HG02798 (cell line): ENCODE measurements at regions not wholly inside any gene's neighbourhood (a gene's known extent, or its start where the extent isn't known, plus 50 kb on each side); places are given as distances from the start of the nearest gene placed in this dataset.
"Not testable (repeated sequence)": the region's sequence is repeated elsewhere in the genome, so short reads cannot be mapped to it uniquely, and the experiment has no call there.

Source experiments
- ATAC-seq: cut with Tn5 transposase; IDR thresholded peaks from one replicate; pipeline ENCODE4 v1.9.1; 2021; ENCODE audit warnings: mild to moderate bottlenecking; ENCODE audit not compliant: unreplicated experiment, poor library complexity

DNA sequence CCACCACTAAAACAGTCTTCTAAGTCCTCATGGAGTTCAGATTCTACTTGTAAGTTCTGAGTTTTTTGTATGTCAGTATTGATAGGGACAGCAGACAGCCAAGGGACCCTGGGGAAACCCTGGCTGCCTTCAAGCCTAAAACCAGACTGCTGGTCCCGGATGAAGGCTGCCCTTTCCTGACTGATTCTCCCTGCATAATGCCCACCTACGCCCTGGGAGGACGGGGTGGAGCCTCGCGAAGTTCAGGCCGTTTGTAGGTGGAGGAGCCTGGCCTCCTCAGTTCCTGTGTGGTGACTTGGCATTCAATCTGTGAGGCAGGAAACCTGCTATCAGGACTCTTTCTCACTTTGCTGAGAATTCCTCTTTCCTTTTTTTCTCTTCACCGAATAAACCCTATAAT lies 120.3 kb upstream of the LGSN start:
- no peak for ATAC-seq

DNA sequence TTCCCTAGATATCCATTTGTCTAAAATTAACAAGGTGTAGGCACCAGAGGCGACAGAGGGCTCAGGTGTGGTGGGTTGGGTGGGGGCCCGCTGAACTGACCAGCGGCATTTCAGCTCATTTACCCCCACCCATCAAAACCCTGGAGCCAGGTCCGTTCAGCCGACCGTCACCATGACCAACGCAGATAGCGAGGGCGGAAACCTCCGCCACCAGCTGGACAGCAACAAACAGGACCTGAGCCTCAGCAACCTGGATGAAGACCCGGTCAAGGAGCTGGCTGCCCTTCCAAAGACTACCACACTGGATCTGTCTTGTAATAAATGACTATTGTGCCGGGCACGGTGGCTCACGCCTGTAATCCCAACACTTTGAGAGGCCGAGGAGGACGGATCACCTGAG lies 120.8 kb upstream of the LGSN start:
- no peak for ATAC-seq

DNA sequence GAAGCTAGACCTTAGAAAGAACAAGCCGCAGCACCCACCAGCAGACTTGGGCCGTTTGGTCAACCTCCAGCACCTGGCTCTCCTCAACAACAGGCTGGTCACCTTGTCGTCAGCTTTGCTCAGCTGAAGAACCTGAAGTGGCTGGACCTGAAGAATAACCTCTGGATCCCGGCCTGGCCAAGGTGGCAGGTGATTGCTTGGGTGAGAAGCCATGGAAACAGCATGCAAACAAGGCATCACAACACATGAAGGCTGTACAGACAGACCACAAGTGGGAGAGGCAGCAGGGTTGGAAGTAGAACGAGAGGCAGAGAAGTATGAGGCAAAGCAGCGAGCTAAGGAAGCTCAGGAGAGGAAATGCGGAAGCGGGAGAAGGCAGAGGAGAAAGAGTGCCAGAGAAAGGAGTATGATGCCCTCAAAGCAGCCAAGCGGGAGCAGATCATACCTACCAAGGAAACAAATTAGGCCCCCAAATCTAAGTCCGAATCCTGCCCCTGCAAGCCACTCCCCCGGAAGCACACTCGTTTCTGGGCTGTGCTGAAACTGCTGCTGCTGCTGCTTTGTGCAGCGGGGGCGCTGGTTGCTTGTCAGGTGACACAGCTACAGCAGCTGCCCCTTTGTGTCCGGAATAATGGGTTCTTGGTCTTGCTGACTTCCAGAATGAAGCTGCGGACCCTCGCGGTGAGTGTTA lies 121.6 kb upstream of the LGSN start:
- no peak for ATAC-seq

DNA sequence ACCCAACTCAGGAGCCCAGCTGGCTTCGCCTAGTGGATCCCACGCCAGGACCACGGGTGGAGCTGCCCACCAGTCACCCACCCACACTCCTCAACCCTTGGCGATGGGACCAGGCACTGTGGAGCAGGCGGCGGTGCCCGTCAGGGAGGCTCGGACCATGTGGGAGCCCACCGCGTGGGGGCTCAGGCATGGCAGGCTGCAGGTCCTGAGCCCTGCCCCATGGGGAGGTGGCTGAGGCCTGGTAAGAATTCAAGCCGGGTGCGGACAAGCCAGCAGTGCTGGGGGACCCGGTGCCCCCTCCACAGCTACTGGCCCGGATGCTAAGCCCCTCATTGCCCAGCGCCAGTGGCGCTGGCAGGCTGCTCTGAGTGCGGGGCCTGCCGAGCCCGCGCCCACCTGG lies 123.1 kb upstream of the LGSN start:
- ATAC-seq: no peak

DNA sequence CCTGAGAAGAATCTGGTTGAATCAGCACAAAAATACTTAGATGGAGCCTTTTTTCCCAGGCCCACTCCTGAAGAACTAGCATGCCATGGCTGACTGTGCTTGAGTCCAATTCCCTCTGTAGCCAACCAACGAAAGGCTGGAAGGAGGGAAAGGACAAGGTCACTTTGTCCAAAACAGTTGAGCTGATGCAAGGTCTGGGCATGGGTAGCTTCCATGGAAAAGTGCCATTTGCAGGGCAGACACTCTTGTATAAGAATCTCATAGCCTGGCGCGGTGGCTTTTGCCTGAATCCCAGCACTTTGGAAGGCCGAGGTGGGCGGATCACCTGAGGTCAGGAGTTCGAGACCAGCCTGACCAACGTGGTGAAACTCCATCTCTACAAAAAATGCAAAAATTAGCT lies 125.0 kb upstream of the LGSN start:
- ATAC-seq: no peak

DNA sequence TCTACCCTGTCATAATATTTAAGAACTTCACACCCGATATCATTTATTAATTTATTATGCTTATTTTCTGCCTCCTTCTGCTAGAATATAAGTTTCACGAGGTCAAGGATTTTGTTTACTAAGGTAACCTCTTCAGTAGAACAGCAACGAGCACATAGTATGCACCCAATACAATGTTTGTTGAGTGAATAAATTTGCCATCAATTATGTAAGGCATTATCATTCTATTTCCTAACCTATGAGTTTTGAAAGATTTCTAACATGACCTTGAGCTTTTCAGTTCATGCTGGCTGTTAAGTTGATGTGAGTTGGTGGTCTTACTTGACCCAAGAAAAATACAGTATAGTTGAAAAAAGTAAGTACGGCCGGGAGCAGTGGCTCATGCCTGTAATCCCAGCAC lies 125.9 kb upstream of the LOC128125822 start:
- no peak for ATAC-seq

DNA sequence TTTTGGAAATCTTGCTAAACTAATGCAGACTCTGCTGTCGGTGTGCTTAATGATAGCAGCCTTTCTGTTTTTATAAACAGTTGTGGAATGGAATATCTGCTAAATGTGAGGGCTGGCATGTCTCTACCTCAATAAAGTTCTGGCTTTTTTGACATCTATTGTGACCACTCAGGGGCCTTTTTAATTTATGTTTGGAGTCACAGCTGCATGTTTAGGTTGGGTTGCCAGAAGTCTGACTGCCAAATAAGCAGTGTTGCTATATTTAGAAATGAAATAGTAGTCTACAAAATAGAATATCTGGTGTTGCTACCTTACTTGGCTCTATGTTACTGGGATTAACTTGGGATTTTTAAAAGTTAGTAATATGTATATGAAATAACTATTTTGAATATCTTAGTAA lies 125.1 kb upstream of the LOC128125822 start:
- no peak for ATAC-seq

DNA sequence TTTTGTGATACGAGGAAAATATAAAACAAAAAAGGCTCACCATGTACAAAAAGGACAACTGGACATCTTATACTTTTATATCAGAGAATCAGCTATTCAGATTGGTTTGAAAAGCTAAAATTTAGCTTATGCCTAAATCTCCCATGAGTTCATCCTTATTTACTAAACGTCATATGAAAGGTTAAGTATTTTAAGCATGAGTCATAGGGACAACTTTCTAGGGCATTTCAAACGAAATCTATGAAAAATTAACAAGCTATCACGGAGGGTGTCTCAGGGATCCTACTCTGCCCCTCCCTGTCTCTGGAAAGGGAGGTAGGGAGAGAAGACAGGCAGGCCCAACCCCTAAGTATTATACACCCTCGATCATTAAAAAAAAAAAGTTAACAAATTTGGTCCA lies 124.1 kb upstream of the LOC128125822 start:
- ATAC-seq: no peak

DNA sequence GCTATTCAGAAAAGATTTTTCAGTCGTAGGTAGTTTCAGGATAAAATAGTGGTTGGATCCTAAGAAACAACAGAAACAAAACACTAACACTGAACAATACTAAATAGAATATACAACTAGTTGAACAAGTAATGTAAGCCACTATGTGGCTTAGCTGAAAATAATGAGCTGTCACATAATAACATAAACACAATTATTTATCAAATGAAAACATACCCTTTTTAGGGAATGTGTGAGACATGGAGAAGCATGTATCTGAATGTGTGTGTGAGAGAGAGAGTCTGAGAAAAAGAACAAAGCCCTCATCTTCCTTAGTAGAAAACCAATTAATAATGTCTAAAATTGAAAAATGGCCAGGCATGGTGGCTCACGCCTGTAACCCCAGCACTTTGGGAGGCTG lies 122.6 kb upstream of the LOC128125822 start:
- no peak for ATAC-seq

DNA sequence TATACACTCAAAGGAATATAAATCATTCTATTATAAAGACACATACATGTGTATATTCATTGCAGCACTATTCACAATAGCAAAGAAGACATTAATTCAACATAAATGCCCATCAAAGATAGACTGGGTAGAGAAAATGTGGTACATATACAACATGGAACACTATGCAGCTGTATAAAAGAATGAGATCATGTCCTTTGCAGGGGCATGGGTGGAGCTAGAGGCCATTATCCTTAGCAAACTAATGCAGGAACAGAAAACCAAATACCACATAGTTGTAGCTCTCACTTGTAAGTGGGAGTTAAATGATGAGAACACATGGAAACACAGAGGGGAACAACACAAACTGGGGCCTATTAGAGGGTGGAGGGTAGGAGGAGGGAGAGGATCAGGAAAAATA lies 121.0 kb upstream of the LOC128125822 start:
- no peak for ATAC-seq

DNA sequence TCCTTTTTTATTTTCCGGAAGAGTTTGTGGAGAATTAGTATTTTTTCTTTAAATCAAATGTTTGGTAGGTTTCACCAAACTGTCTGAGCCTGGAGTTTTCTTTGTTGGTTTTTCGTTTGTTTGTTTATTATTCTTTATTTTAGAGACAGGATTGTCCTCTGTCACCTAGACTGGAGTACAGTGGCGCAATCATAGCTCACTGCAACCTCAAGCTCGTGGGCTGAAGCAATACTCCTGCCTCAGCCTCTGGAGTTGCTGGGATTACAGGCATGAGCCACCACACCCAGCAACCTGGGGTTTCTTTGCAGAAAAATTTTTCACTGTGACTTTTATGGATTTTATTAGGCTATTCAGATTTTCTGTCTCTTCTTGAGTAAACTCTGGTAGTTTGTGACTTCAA lies 120.2 kb upstream of the LOC128125822 start:
- no peak for ATAC-seq

DNA sequence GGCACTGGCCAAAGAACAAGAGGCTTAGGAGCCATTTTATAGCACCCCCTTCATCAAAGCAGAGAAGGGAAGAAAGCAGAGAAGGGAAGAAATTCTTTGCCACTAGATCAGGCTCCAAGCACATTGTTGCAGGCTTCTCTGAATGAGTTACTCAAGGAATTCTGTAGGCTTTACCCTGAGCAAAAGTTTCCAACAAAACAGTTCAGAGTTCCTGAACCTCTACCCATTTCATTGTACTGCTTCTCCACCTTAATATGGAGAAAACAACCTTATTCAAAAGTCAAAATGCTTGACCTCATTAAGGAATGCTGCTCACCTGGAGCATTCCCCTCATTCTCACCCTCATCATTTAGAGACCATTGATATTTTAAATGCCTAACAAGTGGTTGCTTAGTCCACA lies 115.5 kb upstream of the LOC128125822 start:
- no peak for ATAC-seq

DNA sequence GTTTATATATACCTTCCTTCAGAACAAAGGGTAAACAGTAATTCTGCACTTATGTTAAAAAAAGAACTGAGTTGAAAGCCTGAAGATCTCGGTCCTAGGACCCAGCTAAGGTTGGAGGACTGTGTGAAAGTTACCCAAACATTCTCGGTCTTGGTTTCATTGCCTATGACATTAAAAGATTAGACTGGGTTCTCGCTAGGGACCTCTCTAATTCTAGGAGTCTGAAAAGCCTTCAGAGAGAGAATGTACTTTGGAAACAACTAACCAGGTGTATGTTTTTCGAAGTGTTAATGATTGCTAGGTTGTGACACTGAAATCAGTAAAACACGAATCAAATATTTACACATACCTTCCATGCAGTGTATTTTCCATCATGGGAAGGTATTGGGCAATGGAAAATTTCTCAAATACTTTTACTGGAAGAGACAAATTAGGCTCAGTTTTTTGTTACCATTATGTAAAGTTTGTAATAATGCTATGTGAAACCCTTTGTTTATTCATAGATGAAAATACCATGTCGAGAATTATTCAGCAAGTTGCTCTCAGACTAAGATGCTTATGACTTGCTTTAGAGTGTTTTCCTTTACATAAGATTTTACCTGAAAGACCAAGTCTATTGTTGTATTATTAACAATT lies 113.7 kb upstream of the LOC128125822 start:
- ATAC-seq: peak; percentile 93

DNA sequence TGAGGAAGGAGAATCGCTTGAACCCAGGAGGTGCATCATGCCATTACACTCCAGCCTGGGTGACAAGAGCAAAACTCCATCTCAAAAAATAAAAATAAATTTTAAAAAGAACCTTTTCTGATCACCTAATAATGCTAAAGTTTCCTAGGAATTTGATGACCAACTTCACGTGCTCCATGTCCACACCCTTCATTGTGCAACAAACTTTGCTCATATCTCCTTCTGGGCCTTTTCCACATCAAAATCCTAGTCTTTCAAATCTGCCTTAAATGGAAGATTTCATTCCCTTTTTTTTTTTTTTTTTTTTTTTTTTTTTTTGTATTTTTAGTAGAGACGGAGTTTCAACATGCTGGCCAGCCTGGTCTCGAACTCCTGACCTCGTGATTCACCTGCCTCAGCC lies 112.5 kb upstream of the LOC128125822 start:
- ATAC-seq: no peak

DNA sequence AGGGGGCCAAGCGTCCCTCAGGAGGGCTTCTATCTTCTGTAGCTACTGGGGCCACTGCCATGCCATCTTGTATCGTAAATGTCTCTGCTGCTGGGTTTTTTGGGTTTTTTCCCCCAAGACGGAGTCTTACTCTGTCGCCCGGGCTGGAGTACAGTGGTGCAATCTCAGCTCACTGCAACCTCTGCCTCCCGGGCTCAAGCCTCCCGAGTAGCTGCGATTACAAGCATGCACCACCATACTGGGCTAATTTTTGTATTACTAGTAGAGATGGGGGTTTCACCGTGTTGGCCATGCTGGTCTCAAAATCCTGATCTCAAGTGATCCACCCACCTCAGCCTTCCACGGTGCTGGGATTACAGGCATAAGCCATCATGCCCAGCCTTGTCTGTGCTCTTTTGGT lies 111.3 kb upstream of the LOC128125822 start:
- ATAC-seq: no peak

DNA sequence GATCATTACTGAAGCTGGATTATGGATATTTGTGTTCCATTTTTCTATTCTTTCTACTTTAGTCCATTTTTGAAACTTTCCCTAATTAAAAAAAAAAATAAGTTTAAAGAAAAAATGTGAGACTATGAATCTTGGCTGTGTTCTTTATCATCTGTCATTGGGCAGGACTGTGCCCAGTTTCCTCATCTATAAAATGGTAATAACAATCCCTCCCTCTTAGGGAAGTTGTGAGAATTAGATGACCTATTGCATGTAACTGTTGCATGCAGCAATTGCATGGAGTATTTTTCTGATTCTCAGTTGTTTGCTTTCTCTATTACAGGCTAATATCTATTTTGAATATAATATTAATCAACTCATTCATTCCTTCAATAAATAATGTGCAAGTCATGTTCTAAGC lies 108.2 kb upstream of the LOC128125822 start:
- no peak for ATAC-seq

DNA sequence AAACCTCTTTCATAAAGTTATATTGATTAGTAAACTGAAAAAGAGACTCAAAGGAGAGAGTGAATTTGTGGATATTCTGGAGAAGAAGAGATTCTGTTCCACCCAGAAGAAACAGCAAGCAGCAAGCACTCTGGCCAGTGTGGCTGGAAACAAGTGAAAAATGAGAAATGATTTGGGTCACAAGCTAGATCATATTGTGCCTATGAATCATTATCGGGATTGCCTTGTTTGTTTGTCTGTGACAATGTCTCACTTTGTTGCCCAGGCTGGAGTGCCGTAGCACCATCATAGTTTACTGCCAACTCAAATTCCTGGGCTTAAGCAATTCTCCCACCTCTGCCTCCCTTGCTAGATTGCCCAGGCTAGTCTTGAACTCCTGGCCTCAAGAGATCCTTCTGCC lies 106.5 kb upstream of the LOC128125822 start:
- no peak for ATAC-seq

DNA sequence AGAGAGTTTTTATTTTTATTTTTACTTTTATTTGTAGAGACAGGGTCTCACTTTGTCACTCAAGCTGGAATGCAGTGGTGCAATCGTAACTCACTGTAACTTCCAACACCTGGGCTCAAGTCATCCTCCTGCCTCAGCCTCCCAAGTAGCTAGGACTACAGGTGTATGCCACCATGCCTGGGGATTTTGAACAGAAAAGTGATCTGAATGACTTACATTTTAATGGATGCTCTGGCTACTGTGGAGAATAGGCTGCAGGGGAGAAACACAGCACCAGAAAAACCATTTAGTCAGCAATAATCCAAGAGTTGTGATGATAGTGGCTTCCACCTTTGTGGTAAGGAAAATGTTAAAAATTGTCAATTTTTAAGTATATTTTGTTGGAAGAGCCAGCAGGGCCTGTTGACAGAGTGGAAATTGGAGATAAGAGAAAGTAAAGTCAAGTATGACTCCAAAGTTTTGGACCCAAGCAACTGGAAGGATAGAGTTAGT lies 106.0 kb upstream of the LOC128125822 start:
- ATAC-seq: no peak

DNA sequence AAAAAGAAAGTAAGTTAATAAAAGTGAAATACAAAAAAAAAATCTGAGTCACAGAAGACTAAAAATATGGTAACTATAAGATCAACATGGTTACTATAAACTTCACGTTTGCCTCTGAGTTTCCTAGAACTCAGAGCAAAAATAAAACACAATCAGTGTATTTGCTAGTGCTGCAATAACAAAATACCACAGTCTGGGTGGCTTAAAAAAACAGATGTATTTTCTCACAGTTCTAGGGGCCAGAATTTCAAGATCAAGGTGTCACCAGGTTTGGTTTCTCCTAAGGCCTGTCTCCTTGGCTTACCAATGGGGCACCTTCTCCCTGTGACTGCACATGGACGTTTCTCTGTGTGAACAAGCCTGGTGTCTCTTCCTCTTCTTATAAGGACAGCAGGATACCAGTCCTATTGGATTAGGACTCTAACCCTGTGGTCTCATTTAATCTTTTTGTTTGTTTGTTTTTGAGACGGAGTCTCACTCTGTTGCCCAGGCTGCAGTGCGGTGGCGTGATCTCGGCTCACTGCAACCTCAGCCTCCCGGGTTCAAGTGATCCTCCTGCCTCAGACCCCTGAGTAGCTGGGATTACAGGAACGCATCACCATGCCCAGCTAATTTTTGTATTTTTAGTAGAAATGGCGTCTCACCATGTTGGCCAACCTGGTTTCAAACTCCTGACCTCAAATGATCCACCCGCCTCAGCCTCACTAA lies 104.9 kb upstream of the LOC128125822 start:
- ATAC-seq: no peak

DNA sequence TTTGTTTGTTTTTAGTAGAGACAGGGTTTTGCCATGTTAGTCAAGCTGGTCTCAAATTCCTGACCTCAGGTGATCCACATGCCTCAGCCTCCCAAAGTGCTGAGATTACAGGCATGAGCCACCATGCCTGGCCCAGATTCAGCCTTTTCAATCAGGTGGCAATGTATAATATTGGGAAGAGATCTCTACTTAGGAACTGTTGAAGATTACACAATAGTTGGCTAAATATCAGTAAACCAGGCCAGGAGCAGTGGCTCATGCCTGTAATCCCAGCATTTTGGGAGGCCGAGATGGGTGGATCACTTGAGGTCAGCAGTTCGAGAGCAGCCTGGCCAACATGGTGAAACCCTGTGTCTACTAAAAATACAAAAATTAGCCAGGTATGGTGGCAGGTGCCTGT lies 101.1 kb upstream of the LOC128125822 start:
- not testable (repeated sequence) for ATAC-seq

DNA sequence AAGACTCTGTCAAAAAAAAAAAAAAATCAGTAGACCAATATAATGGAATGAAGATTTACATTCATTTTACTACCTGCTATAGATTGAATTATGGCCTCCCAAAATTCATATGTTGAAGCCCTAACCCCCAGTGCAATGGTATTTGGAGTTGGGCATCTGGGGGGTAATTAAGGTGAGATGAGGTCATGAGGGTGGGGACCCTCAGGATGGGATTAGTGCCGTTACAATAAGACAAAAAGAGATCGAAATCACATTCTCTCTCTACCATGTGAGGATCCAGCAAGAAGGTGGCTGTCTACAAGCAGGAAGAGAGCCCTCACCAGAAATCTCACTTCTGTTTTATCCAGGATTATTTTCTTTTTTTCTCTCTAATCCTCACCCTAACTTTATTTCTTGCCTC lies 100.6 kb upstream of the LOC128125822 start:
- ATAC-seq: no peak

DNA sequence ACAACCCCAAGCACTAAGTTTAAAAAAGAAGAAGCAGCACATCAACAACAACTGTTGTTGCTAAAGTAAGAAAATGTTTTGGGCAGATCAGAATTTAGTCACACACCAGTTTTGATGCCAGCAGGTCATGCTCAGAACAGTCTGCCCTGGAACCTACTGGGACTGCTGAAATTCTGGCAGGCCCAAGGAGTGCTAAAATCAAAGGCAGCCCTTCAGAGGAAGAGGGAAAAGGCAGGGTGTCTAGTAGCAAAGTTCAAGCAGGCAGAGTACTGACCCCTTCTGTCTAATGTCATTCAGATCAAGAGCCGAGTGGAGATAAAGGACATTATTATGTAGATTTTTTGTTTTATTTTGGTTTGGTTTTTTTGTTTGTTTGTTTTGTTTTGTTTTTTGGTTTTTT lies 96.6 kb upstream of the LOC128125822 start:
- ATAC-seq: no peak
